ENCODE measurements at regions not wholly inside any gene's neighbourhood (a gene's known extent, or its start where the extent isn't known, plus 50 kb on each side); places are given as distances from the start of the nearest gene placed in this dataset.

- TF ChIP-seq SP2 (tag by site-specific recombination; IDR thresholded peaks at IDR 0.05) (no peak), CTCF (tag by site-specific recombination; IDR thresholded peaks at IDR 0.05) (no peak), TSHZ1 (tag by site-specific recombination; IDR thresholded peaks at IDR 0.05; ENCODE audit: borderline replicate concordance) (no peak), ZSCAN30 (tag by site-specific recombination; IDR thresholded peaks at IDR 0.05) (no peak), ZFP69B (tag by site-specific recombination; IDR thresholded peaks at IDR 0.05) (no peak), ZNF624 (tag by site-specific recombination; IDR thresholded peaks at IDR 0.05) (no peak), ZNF184 (tag by site-specific recombination; IDR thresholded peaks at IDR 0.05) (no peak), REST (tag by site-specific recombination; IDR thresholded peaks at IDR 0.05) (no peak), GLIS1 (tag by site-specific recombination; IDR thresholded peaks at IDR 0.05) (no peak), ZNF518A (tag by site-specific recombination; conservative IDR thresholded peaks at IDR 0.05; ENCODE audit: low read depth) (no peak), ZNF501 (tag by site-specific recombination; IDR thresholded peaks at IDR 0.05) (no peak)
These were observed 329.9 kb downstream of the TRIB2 start for GRCh38 chr2:13046557-13047165.
